ENCODE measurements at regions not wholly inside any gene's neighbourhood (a gene's known extent, or its start where the extent isn't known, plus 50 kb on each side); places are given as distances from the start of the nearest gene placed in this dataset.

DNA sequence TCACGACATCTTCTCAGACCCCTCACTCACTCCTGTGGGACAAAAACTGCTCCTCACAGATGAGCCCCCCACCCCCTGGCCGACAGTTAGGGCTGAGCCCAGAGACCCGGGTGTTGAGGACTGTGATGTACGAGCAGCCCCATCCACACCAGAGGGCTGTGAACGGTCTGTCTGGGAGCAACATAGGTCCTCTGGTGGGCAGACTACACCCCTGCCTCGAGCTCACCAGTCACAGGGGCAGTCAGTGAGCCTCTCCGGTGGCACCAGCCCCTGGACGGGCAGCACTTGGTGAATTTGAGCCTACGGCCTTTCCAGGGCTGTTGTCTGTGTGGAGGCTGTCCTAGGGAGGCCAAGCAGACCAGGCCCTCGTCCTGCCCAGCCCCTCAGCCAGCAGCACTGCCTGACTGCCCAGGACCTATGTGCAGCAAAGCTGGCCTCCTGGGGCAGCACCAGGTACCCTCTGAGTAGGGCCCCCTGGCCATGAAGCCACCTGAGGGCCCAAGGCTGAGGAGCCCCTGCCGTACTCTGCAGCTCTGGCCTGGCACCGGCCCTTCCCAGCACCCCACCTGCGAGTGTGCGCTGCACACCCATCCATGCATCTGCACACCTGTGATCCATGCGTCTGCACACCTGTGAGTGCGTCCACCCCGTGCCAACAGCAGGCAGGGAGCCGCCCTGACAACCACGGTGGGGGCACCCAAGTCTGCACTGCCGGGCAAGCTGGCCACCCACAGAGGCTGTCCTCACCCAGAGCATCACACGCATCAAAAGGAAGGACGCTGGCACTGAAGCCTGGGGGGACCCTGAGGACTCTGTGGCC, 111.6 kb upstream of the NKX1-1 start:
- TF ChIP-seq, protein P1, sequence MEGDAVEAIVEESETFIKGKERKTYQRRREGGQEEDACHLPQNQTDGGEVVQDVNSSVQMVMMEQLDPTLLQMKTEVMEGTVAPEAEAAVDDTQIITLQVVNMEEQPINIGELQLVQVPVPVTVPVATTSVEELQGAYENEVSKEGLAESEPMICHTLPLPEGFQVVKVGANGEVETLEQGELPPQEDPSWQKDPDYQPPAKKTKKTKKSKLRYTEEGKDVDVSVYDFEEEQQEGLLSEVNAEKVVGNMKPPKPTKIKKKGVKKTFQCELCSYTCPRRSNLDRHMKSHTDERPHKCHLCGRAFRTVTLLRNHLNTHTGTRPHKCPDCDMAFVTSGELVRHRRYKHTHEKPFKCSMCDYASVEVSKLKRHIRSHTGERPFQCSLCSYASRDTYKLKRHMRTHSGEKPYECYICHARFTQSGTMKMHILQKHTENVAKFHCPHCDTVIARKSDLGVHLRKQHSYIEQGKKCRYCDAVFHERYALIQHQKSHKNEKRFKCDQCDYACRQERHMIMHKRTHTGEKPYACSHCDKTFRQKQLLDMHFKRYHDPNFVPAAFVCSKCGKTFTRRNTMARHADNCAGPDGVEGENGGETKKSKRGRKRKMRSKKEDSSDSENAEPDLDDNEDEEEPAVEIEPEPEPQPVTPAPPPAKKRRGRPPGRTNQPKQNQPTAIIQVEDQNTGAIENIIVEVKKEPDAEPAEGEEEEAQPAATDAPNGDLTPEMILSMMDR (IDR thresholded peaks at IDR 0.05; ENCODE audit: low read depth, low read length) = no peak
- no peak overlapping the region for H3K4me3 ChIP-seq (replicated peaks in 1 of 2; ENCODE audit: low read depth in 2 of 2, low read length in 2 of 2)
- DNase-seq (ENCODE audit: low read depth in 2 of 2) = no peak

DNA sequence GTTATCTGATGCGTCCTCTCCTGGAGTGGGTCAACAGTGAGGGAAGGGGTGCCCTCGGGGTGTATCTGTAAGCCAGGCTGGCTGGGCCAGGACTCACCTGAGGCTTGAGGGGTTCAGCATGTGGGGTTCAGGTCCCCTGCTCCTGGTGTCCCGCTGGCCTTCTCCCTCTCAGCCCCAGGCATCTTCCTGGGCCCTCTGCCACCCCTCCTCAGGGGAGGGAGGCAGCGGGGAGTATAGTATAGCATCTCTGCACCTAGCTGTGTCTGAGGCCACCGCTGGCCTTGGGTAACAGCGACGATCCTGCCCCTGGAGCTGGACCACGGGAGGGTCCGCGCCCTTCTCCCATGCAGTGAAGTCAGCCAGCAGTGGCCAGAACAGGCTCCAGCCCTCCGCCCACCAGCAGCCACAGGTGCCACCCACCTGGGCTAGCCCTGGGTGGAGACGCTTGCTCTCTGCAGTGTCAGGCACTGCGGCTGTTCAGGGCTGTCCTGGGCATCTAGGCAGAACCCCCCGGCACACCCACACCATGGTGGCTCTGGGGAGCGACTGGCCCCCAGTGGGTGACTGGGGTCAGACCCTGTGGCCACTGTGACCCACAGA, 110.7 kb upstream of the NKX1-1 start:
- H3K4me3 ChIP-seq (replicated peaks in 1 of 2; ENCODE audit: low read depth in 2 of 2, low read length in 2 of 2) = no peak overlapping the region

DNA sequence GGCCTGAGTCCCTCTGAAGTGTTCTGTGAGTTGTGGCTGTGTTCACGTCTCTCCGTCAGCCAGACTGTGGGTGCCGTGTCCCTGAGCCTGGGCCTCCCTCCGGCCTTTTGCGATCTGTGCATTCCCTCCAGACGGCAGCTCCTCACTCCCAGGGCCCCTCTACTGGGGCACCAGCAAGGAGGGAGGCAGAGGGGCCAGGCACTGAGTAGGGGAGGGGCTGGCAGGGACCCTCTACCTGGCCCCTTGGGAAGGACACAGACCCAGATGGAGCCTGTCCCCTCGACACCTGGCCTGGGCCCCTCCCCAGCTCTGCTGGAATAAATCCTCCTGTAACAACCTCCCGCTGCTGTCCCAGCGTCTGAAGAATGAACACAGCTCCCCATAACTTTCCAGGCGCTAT, 110.0 kb upstream of the NKX1-1 start:
- no peak overlapping the region for H3K4me3 ChIP-seq (replicated peaks in 1 of 2; ENCODE audit: low read depth in 2 of 2, low read length in 2 of 2)
- no peak for DNase-seq (ENCODE audit: low read depth in 2 of 2)
- TF ChIP-seq, protein P1 (IDR thresholded peaks at IDR 0.05; ENCODE audit: low read depth, low read length) = no peak

More for the DNA sequence above, 110.7 kb upstream of the NKX1-1 start:
- TF ChIP-seq, protein P1 (IDR thresholded peaks at IDR 0.05; ENCODE audit: low read depth, low read length) = no peak
- no peak for DNase-seq (ENCODE audit: low read depth in 2 of 2)

DNA sequence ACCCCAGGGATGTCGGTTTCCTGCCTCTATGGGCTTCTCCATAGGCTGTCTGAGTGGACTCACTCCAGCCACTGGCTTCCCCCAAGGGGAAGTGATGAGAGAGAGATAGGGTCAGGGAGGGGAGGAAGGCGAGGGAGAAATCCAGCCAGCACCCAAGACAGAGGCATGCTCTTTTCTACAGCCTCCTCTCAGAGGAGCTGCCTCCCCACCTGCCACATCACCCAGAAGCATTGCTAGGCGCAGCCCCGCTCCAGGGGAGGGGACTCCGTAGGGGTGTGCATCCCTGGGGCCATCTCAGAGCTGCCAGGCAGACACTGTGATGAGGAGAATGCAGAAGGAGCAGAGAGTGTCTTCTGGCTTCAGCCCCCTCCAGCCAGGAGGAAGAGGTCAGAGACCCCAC, 109.5 kb upstream of the NKX1-1 start:
- no peak overlapping the region for H3K4me3 ChIP-seq (replicated peaks in 1 of 2; ENCODE audit: low read depth in 2 of 2, low read length in 2 of 2)
- no peak for DNase-seq (ENCODE audit: low read depth in 2 of 2)
- TF ChIP-seq, protein P1 (IDR thresholded peaks at IDR 0.05; ENCODE audit: low read depth, low read length) = no peak

DNA sequence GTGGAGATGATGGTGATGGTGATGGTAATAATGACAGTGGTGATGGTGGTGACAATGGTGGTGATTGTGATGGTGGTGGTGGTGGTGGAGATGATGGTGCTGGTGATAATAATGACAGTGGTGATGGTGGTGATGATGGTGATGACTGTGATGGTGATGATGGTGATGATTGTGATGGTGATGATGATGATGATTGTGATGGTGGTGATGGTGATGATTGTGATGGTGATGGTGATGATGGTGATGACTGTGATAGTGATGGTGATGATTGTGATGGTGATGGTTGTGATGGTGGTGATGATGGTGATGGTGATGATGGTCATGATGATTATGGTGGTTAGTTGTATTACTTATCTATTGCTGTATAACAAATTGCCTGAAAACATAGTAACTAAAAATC, 108.9 kb upstream of the NKX1-1 start:
- DNase-seq (ENCODE audit: low read depth in 2 of 2) = no peak
- H3K4me3 ChIP-seq (replicated peaks in 1 of 2; ENCODE audit: low read depth in 2 of 2, low read length in 2 of 2) = no peak overlapping the region
- TF ChIP-seq, protein P1 (IDR thresholded peaks at IDR 0.05; ENCODE audit: low read depth, low read length) = no peak

DNA sequence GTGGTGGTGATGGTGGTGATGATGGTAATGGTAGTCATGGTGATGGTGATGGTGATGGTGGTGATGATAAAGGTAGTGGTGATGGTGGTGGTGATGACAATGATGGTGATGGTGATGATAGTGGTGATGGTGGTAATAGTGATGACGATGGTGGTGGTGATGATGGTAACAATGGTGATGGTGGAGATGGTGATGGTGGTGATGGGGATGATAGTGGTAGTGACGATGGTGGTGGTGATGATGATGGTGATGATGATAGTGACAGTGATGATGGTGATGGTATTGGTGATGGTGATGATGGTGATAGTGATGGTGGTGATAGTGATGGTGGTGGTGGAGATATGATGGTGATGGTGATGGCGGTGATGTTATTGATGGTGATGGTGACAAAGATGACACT, 108.4 kb upstream of the NKX1-1 start:
- no peak for DNase-seq (ENCODE audit: low read depth in 2 of 2)
- TF ChIP-seq, protein P1 (IDR thresholded peaks at IDR 0.05; ENCODE audit: low read depth, low read length) = no peak
- no peak overlapping the region for H3K4me3 ChIP-seq (replicated peaks in 1 of 2; ENCODE audit: low read depth in 2 of 2, low read length in 2 of 2)
